H1 (cell line): ENCODE measurements at regions not wholly inside any gene's neighbourhood (a gene's known extent, or its start where the extent isn't known, plus 50 kb on each side); places are given as distances from the start of the nearest gene placed in this dataset.

Source experiments
- CTCF ChIA-PET: fragments of 300-600 bp; sonication (Branson Sonifier 250); formaldehyde crosslinking; loops from one replicate; lab custom pipeline; 2021; ENCODE audit not compliant: partially characterized antibody; lab: Charles Lee
- POLR2A ChIA-PET: fragments of 300-600 bp; sonication (Branson Sonifier 250); formaldehyde crosslinking; loops from one replicate; lab custom pipeline; 2021; ENCODE audit warnings: inconsistent platforms; ENCODE audit not compliant: partially characterized antibody; lab: Charles Lee
- DNase-seq, 2 experiments: peaks; one replicate each; pipeline versions ENCODE4 v3.0.0 to v3.0.0-alpha.2; 2010 to 2022; ENCODE audit warnings: low spot score in 2 of 2, low read depth in 1 of 2, mixed read lengths in 1 of 2
- FAIRE-seq: peaks from 2 replicates; lab custom pipeline; 2011; peaks lifted over from hg19 to GRCh38; lab: Jason Lieb, UNC
- H2AFZ ChIP-seq: 2 replicates; pipeline ENCODE4 v1.8.1; 2012; ENCODE audit warnings: low read length, inconsistent platforms
- H2AK5ac ChIP-seq: 2 replicates; pipeline ENCODE4 v1.6.1; 2013; ENCODE audit warnings: low read depth, low read length
- H2BK120ac ChIP-seq: replicated peaks from 2 replicates; pipeline ENCODE3; 2013; ENCODE audit warnings: low read depth, low read length, inconsistent platforms
- H2BK12ac ChIP-seq: 2 replicates; pipeline ENCODE4 v1.6.1; 2013; ENCODE audit warnings: low read depth, low read length
- H2BK15ac ChIP-seq: 2 replicates; pipeline ENCODE4 v1.6.1; 2013; ENCODE audit warnings: low read length
- H2BK20ac ChIP-seq: 2 replicates; pipeline ENCODE4 v1.6.1; 2013; ENCODE audit warnings: low read length
- H2BK5ac ChIP-seq: 2 replicates; pipeline ENCODE4 v1.6.1; 2013; ENCODE audit warnings: low read depth, low read length
- H3K14ac ChIP-seq: 2 replicates; pipeline ENCODE4 v1.6.1; 2013; ENCODE audit warnings: inconsistent platforms; ENCODE audit not compliant: insufficient read length
- H3K18ac ChIP-seq: 2 replicates; pipeline ENCODE4 v1.6.1; 2013; ENCODE audit warnings: low read length; ENCODE audit errors: extremely low read depth
- H3K23ac ChIP-seq: 2 replicates; pipeline ENCODE4 v1.6.1; 2013; ENCODE audit warnings: inconsistent platforms; ENCODE audit not compliant: insufficient read length
- H3K23me2 ChIP-seq: 2 replicates; pipeline ENCODE4 v1.6.1; 2013; ENCODE audit warnings: low read depth, low read length
- H3K27ac ChIP-seq: 2 replicates; pipeline ENCODE4 v1.6.1; 2011; ENCODE audit warnings: low read depth, low read length, inconsistent platforms
- H3K27me3 ChIP-seq, 4 experiments: replicated peaks in 1 of 4; 1 replicate in 1 of 4; 2 replicates in 3 of 4; pipeline versions ENCODE4 v1.6.1 to v1.8.1; 2011 to 2013; ENCODE audit warnings: low read length in 3 of 4, mild to moderate bottlenecking in 3 of 4, inconsistent platforms in 2 of 4, mixed read lengths in 2 of 4, moderate library complexity in 1 of 4; ENCODE audit not compliant: control insufficient read depth in 3 of 4, insufficient read depth in 3 of 4; ENCODE audit errors: extremely low read depth in 1 of 4
- H3K36me3 ChIP-seq, 4 experiments: 2 replicates each; pipeline versions ENCODE4 v1.6.1 to v1.8.1; 2011 to 2013; ENCODE audit warnings: mild to moderate bottlenecking in 4 of 4, low read length in 3 of 4, moderate library complexity in 2 of 4, control low read depth in 1 of 4, inconsistent platforms in 1 of 4; ENCODE audit not compliant: insufficient read depth in 4 of 4, control insufficient read depth in 2 of 4
- H3K4ac ChIP-seq: replicated peaks from 2 replicates; pipeline ENCODE3; 2013; ENCODE audit warnings: low read length, low read depth, mixed read lengths, inconsistent platforms; ENCODE audit not compliant: insufficient read length
- H3K4me1 ChIP-seq, 4 experiments: replicated peaks in 1 of 4; 1 replicate in 1 of 4; 2 replicates in 3 of 4; pipeline versions ENCODE4 v1.6.1 to v1.8.1; 2011 to 2013; ENCODE audit warnings: low read length in 3 of 4, inconsistent platforms in 2 of 4, mixed read lengths in 1 of 4; ENCODE audit not compliant: insufficient read depth in 4 of 4, control insufficient read depth in 3 of 4
- H3K4me2 ChIP-seq, 2 experiments: 2 replicates each; pipeline versions ENCODE4 v1.6.1 to v1.8.1; 2011 to 2013; ENCODE audit warnings: low read depth in 2 of 2, low read length in 2 of 2, control low read depth in 1 of 2, inconsistent platforms in 1 of 2, mild to moderate bottlenecking in 1 of 2; ENCODE audit not compliant: insufficient read depth in 1 of 2
- H3K4me3 ChIP-seq, 4 experiments: fragments of 200-600, 300-600 bp in 1 of 4; sonication (generic), shearing (Covaris generic), sonication (Bioruptor Twin) in 1 of 4; 2 replicates each; pipeline versions ENCODE4 v1.5.1 to v1.8.1; 2011 to 2016; ENCODE audit warnings: low read length in 4 of 4, low read depth in 3 of 4, control low read depth in 2 of 4, inconsistent platforms in 2 of 4, mild to moderate bottlenecking in 2 of 4, mixed read lengths in 1 of 4, moderate library complexity in 1 of 4; ENCODE audit not compliant: insufficient read depth in 2 of 4; ENCODE audit errors: extremely low read depth in 1 of 4
- H3K56ac ChIP-seq: replicated peaks from 2 replicates; pipeline ENCODE3; 2013; ENCODE audit warnings: low read depth, mild to moderate bottlenecking, mixed read lengths, low read length, inconsistent platforms; ENCODE audit not compliant: insufficient read length
- H3K79me1 ChIP-seq: 2 replicates; pipeline ENCODE4 v1.6.1; 2013; ENCODE audit warnings: low read depth, low read length, control low read depth
- H3K79me2 ChIP-seq, 2 experiments: 2 replicates each; pipeline versions ENCODE4 v1.6.1 to v1.8.1; 2012 to 2013; ENCODE audit warnings: low read length in 2 of 2, mild to moderate bottlenecking in 2 of 2, inconsistent platforms in 1 of 2; ENCODE audit not compliant: insufficient read depth in 2 of 2, control insufficient read depth in 1 of 2
- H3K9ac ChIP-seq, 4 experiments: replicated peaks in 1 of 4; 1 replicate in 1 of 4; 2 replicates in 3 of 4; pipeline versions ENCODE4 v1.6.1 to v1.8.1; 2011 to 2013; ENCODE audit warnings: low read depth in 3 of 4, low read length in 3 of 4, control low read depth in 2 of 4, mild to moderate bottlenecking in 2 of 4, moderate library complexity in 2 of 4, inconsistent platforms in 1 of 4; ENCODE audit errors: extremely low read depth in 1 of 4
- H3K9me3 ChIP-seq, 2 experiments: 2 replicates each; pipeline versions ENCODE4 v1.6.1 to v1.8.1; 2012 to 2013; ENCODE audit warnings: mild to moderate bottlenecking in 2 of 2, moderate library complexity in 2 of 2, control low read depth in 1 of 2, inconsistent platforms in 1 of 2, low read depth in 1 of 2, low read length in 1 of 2, mixed read lengths in 1 of 2; ENCODE audit not compliant: insufficient read depth in 2 of 2
- H4K20me1 ChIP-seq, 2 experiments: replicated peaks in 1 of 2; 2 replicates each; pipeline versions ENCODE3 to v1.8.1; 2011 to 2013; ENCODE audit warnings: inconsistent platforms in 2 of 2, low read length in 2 of 2, mild to moderate bottlenecking in 1 of 2; ENCODE audit not compliant: insufficient read depth in 2 of 2, control insufficient read depth in 1 of 2
- H4K5ac ChIP-seq: 2 replicates; pipeline ENCODE4 v1.6.1; 2013; ENCODE audit warnings: low read length, low read depth, mixed read lengths, inconsistent platforms; ENCODE audit not compliant: insufficient read length
- H4K8ac ChIP-seq: 2 replicates; pipeline ENCODE4 v1.8.0; 2013; ENCODE audit warnings: mild to moderate bottlenecking, moderate library complexity, low read length, inconsistent platforms; ENCODE audit not compliant: insufficient read depth; ENCODE audit errors: extremely low read depth
- H4K91ac ChIP-seq: replicated peaks from 2 replicates; pipeline ENCODE3; 2013; ENCODE audit warnings: low read length, mixed read lengths, inconsistent platforms; ENCODE audit not compliant: insufficient read length
- BCL11A ChIP-seq, 2 experiments: IDR thresholded peaks; one replicate each; pipeline ENCODE4 v1.6.1; 2011; ENCODE audit warnings: low read depth in 2 of 2, low read length in 2 of 2, mild to moderate bottlenecking in 2 of 2
- CTBP2 ChIP-seq: IDR thresholded peaks from 2 replicates; pipeline ENCODE4 v1.7.0; 2011; ENCODE audit warnings: borderline replicate concordance, mild to moderate bottlenecking, moderate library complexity, mixed read lengths, low read length; ENCODE audit not compliant: insufficient read depth, insufficient read length
- MAFK ChIP-seq: IDR thresholded peaks from 2 replicates; pipeline ENCODE4 v1.6.1; 2012; ENCODE audit warnings: low read depth, mild to moderate bottlenecking, improper control_type of control experiment, low read length
- SAP30 ChIP-seq: fragments of 300-600 bp; sonication (generic); IDR thresholded peaks from 2 replicates; pipeline ENCODE4 v1.7.1; 2012; ENCODE audit warnings: low read length, moderate library complexity, mild to moderate bottlenecking, inconsistent platforms; ENCODE audit not compliant: insufficient read depth, insufficient replicate concordance
- TBP ChIP-seq: IDR thresholded peaks from 2 replicates; pipeline ENCODE4 v1.6.1; 2011; ENCODE audit warnings: low read depth, low read length, improper control_type of control experiment
- TEAD4 ChIP-seq: IDR thresholded peaks from 2 replicates; pipeline ENCODE4 v1.6.1; 2012; ENCODE audit warnings: low read depth, low read length, inconsistent platforms, mixed read lengths
- WGBS, 2 experiments: shearing (Covaris generic) in 1 of 2; methylation state at CpG; one replicate each; pipeline versions ENCODE4 v1.1.6 to v1.1.7; 2013 to 2015; ENCODE audit warnings: low lambda C conversion rate in 2 of 2, mixed read lengths in 2 of 2, inconsistent platforms in 1 of 2, low coverage in 1 of 2, missing lambda C conversion rate in 1 of 2; ENCODE audit not compliant: insufficient replicate concordance in 2 of 2, insufficient coverage in 1 of 2, insufficient read length in 1 of 2; ENCODE audit errors: extremely low coverage in 1 of 2, missing lambda C conversion rate in 1 of 2; 5-methylcytosine and 5-hydroxymethylcytosine counted together
- TF ChIP-seq, protein P1 (sequence below), 3 experiments: IDR thresholded peaks; 1 replicate in 2 of 3; 2 replicates in 1 of 3; pipeline versions ENCODE4 v1.5.1 to v1.6.1; 2011; ENCODE audit warnings: low read length in 3 of 3, mild to moderate bottlenecking in 3 of 3, inconsistent platforms in 2 of 3, low read depth in 1 of 3, moderate library complexity in 1 of 3; ENCODE audit not compliant: insufficient read depth in 1 of 3; ENCODE audit errors: control extremely low read depth in 1 of 3

GRCh38 chr2:9734308-9734707, 103.5 kb upstream of the YWHAQ start:
- H2BK5ac ChIP-seq: no peak overlapping the region
- no peak overlapping the region for H4K5ac ChIP-seq
- H3K27me3 ChIP-seq: no peaks in the 10 kb centered on the region
- H3K9me3 ChIP-seq: peaks cover 5 to 14% of the 10 kb centered on the region in 2 experiments; a peak in 2 of 4 replicates
- no peak overlapping the region for H3K4me3 ChIP-seq
- no peak overlapping the region for H2AK5ac ChIP-seq
- CTCF ChIA-PET: interaction anchor here (1.1 kb wide), 1 partner anchor 338 kb away, joined by 3 read pairs; no protein-coding TSS in a partner anchor
- POLR2A ChIA-PET: interaction anchor here (0.8 kb wide), 1 partner anchor 104 kb away, joined by 3 read pairs; the partner anchor contains the start of gene YWHAQ
- no peak overlapping the region for H2BK20ac ChIP-seq
- H2BK12ac ChIP-seq: no peak overlapping the region
- no peak overlapping the region for H3K56ac ChIP-seq
- H3K27ac ChIP-seq: no peak overlapping the region
- no peak overlapping the region for H3K18ac ChIP-seq
- no peak overlapping the region for H2BK15ac ChIP-seq
- H2BK120ac ChIP-seq: no peak overlapping the region
- no peak overlapping the region for H3K23ac ChIP-seq
- no peak for TF ChIP-seq CTBP2
- no peak for TF ChIP-seq SAP30
- no peak for TF ChIP-seq TBP
- no peak for TF ChIP-seq BCL11A (IDR thresholded peaks at IDR 0.05; ENCODE audit: low read depth in 2 of 2, low read length in 2 of 2)
- TF ChIP-seq MAFK: no peak
- no peak for TF ChIP-seq TEAD4
- TF ChIP-seq, protein P1, sequence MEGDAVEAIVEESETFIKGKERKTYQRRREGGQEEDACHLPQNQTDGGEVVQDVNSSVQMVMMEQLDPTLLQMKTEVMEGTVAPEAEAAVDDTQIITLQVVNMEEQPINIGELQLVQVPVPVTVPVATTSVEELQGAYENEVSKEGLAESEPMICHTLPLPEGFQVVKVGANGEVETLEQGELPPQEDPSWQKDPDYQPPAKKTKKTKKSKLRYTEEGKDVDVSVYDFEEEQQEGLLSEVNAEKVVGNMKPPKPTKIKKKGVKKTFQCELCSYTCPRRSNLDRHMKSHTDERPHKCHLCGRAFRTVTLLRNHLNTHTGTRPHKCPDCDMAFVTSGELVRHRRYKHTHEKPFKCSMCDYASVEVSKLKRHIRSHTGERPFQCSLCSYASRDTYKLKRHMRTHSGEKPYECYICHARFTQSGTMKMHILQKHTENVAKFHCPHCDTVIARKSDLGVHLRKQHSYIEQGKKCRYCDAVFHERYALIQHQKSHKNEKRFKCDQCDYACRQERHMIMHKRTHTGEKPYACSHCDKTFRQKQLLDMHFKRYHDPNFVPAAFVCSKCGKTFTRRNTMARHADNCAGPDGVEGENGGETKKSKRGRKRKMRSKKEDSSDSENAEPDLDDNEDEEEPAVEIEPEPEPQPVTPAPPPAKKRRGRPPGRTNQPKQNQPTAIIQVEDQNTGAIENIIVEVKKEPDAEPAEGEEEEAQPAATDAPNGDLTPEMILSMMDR (IDR thresholded peaks at IDR 0.05; ENCODE audit: control extremely low read depth in 1 of 3, insufficient read depth in 1 of 3, low read depth in 1 of 3, low read length in 3 of 3): no peak
- TF ChIP-seq, all 59 proteins: peak for 0
- DNase-seq (no peak), FAIRE-seq (no peak)
- Histone ChIP-seq H3K4me1 (peaks cover 0 to 3% (median 0%) of the 10 kb centered on the region in 4 experiments; a peak in 1 of 7 replicates), H3K4ac (no peak overlapping the region), H3K23me2 (no peaks in the 10 kb centered on the region), H3K14ac (no peak overlapping the region), H4K20me1 (no peaks in the 10 kb centered on the region), H3K4me2 (no peak overlapping the region), H3K9ac (no peak overlapping the region), H3K79me2 (no peaks in the 10 kb centered on the region), H3K36me3 (no peaks in the 10 kb centered on the region), H4K91ac (no peak overlapping the region), H2AFZ (no peak overlapping the region), H4K8ac (no peak overlapping the region), H3K79me1 (no peaks in the 10 kb centered on the region)
- WGBS, 2 experiments: 88 to 100% methylated on average over 1 of the region's 1 CpG
